ENCODE measurements at regions not wholly inside any gene's neighbourhood (a gene's known extent, or its start where the extent isn't known, plus 50 kb on each side); places are given as distances from the start of the nearest gene placed in this dataset.

GRCh38 chr13:65035302-65035701, 2194.8 kb downstream of the PCDH9 start:
- Histone ChIP-seq H3K27me3 (ENCODE audit: control insufficient read depth in 5 of 5, insufficient read depth in 4 of 5, low read length in 5 of 5) (no peaks in the 10 kb centered on the region), H3K27ac (ENCODE audit: low read depth, low read length) (no peak overlapping the region), H3K36me3 (ENCODE audit: control insufficient read depth in 5 of 5, insufficient read depth in 5 of 5, low read length in 5 of 5) (no peaks in the 10 kb centered on the region), H3K9me3 (ENCODE audit: control insufficient read depth in 5 of 5, low read length in 5 of 5) (peaks cover 0 to 13% (median 0%) of the 10 kb centered on the region in 5 donors), H3K4me1 (ENCODE audit: control insufficient read depth in 5 of 5, insufficient read depth in 5 of 5, low read length in 5 of 5) (no peaks in the 10 kb centered on the region), H3K4me3 (ENCODE audit: low read depth in 1 of 5, low read length in 5 of 5) (no peak overlapping the region), H3K9ac (ENCODE audit: low read length in 5 of 5) (no peak overlapping the region)

- H3K9me3 ChIP-seq (ENCODE audit: control insufficient read depth in 5 of 5, low read length in 5 of 5): peaks cover 0 to 13% (median 0%) of the 10 kb centered on the region in 5 donors
- no peak overlapping the region for H3K27ac ChIP-seq (ENCODE audit: low read depth, low read length)
- H3K36me3 ChIP-seq (ENCODE audit: control insufficient read depth in 5 of 5, insufficient read depth in 5 of 5, low read length in 5 of 5): no peaks in the 10 kb centered on the region
Measured at GRCh38 chr13:65034266-65034665, 2195.9 kb downstream of the PCDH9 start.

GRCh38 chr13:65032825-65033224, 2197.3 kb downstream of the PCDH9 start:
- no peaks in the 10 kb centered on the region for H3K4me1 ChIP-seq (ENCODE audit: control insufficient read depth in 5 of 5, insufficient read depth in 5 of 5, low read length in 5 of 5)
- no peaks in the 10 kb centered on the region for H3K36me3 ChIP-seq (ENCODE audit: control insufficient read depth in 5 of 5, insufficient read depth in 5 of 5, low read length in 5 of 5)
- H3K4me3 ChIP-seq (ENCODE audit: low read depth in 1 of 5, low read length in 5 of 5): no peak overlapping the region
- H3K9me3 ChIP-seq (ENCODE audit: control insufficient read depth in 5 of 5, low read length in 5 of 5): peaks cover 0 to 13% (median 0%) of the 10 kb centered on the region in 5 donors
- no peak overlapping the region for H3K27ac ChIP-seq (ENCODE audit: low read depth, low read length)
- H3K9ac ChIP-seq (ENCODE audit: low read length in 5 of 5): no peak overlapping the region
- no peaks in the 10 kb centered on the region for H3K27me3 ChIP-seq (ENCODE audit: control insufficient read depth in 5 of 5, insufficient read depth in 4 of 5, low read length in 5 of 5)

More at GRCh38 chr13:65034266-65034665, 2195.9 kb downstream of the PCDH9 start:
- no peak overlapping the region for H3K4me3 ChIP-seq (ENCODE audit: low read depth in 1 of 5, low read length in 5 of 5)
- H3K4me1 ChIP-seq (ENCODE audit: control insufficient read depth in 5 of 5, insufficient read depth in 5 of 5, low read length in 5 of 5): no peaks in the 10 kb centered on the region
- H3K9ac ChIP-seq (ENCODE audit: low read length in 5 of 5): no peak overlapping the region
- no peaks in the 10 kb centered on the region for H3K27me3 ChIP-seq (ENCODE audit: control insufficient read depth in 5 of 5, insufficient read depth in 4 of 5, low read length in 5 of 5)

- no peak overlapping the region for H3K27ac ChIP-seq (ENCODE audit: low read depth, low read length)
- no peaks in the 10 kb centered on the region for H3K27me3 ChIP-seq (ENCODE audit: control insufficient read depth in 5 of 5, insufficient read depth in 4 of 5, low read length in 5 of 5)
- H3K9me3 ChIP-seq (ENCODE audit: control insufficient read depth in 5 of 5, low read length in 5 of 5): peaks cover 0 to 11% (median 0%) of the 10 kb centered on the region in 5 donors
- no peaks in the 10 kb centered on the region for H3K36me3 ChIP-seq (ENCODE audit: control insufficient read depth in 5 of 5, insufficient read depth in 5 of 5, low read length in 5 of 5)
- no peak overlapping the region for H3K9ac ChIP-seq (ENCODE audit: low read length in 5 of 5)
- H3K4me3 ChIP-seq (ENCODE audit: low read depth in 1 of 5, low read length in 5 of 5): no peak overlapping the region
- no peaks in the 10 kb centered on the region for H3K4me1 ChIP-seq (ENCODE audit: control insufficient read depth in 5 of 5, insufficient read depth in 5 of 5, low read length in 5 of 5)
Measured at GRCh38 chr13:65028101-65028500, 2202.0 kb downstream of the PCDH9 start.

GRCh38 chr13:65026505-65026904, 2203.6 kb downstream of the PCDH9 start:
- Histone ChIP-seq H3K9me3 (ENCODE audit: control insufficient read depth in 5 of 5, low read length in 5 of 5) (peaks cover 0 to 6% (median 0%) of the 10 kb centered on the region in 5 donors), H3K9ac (ENCODE audit: low read length in 5 of 5) (no peak overlapping the region), H3K4me1 (ENCODE audit: control insufficient read depth in 5 of 5, insufficient read depth in 5 of 5, low read length in 5 of 5) (no peaks in the 10 kb centered on the region), H3K27ac (ENCODE audit: low read depth, low read length) (no peak overlapping the region), H3K27me3 (ENCODE audit: control insufficient read depth in 5 of 5, insufficient read depth in 4 of 5, low read length in 5 of 5) (no peaks in the 10 kb centered on the region), H3K36me3 (ENCODE audit: control insufficient read depth in 5 of 5, insufficient read depth in 5 of 5, low read length in 5 of 5) (no peaks in the 10 kb centered on the region), H3K4me3 (ENCODE audit: low read depth in 1 of 5, low read length in 5 of 5) (no peak overlapping the region)

- no peaks in the 10 kb centered on the region for H3K27me3 ChIP-seq (ENCODE audit: control insufficient read depth in 5 of 5, insufficient read depth in 4 of 5, low read length in 5 of 5)
- no peaks in the 10 kb centered on the region for H3K36me3 ChIP-seq (ENCODE audit: control insufficient read depth in 5 of 5, insufficient read depth in 5 of 5, low read length in 5 of 5)
- H3K27ac ChIP-seq (ENCODE audit: low read depth, low read length): no peak overlapping the region
- no peaks in the 10 kb centered on the region for H3K9me3 ChIP-seq (ENCODE audit: control insufficient read depth in 5 of 5, low read length in 5 of 5)
- H3K4me1 ChIP-seq (ENCODE audit: control insufficient read depth in 5 of 5, insufficient read depth in 5 of 5, low read length in 5 of 5): no peaks in the 10 kb centered on the region
- H3K9ac ChIP-seq (ENCODE audit: low read length in 5 of 5): no peak overlapping the region
- H3K4me3 ChIP-seq (ENCODE audit: low read depth in 1 of 5, low read length in 5 of 5): no peak overlapping the region
Measured at GRCh38 chr13:65011378-65011777, 2218.8 kb downstream of the PCDH9 start.

- no peaks in the 10 kb centered on the region for H3K36me3 ChIP-seq (ENCODE audit: control insufficient read depth in 5 of 5, insufficient read depth in 5 of 5, low read length in 5 of 5)
- H3K4me3 ChIP-seq (ENCODE audit: low read depth in 1 of 5, low read length in 5 of 5): no peak overlapping the region
- no peaks in the 10 kb centered on the region for H3K4me1 ChIP-seq (ENCODE audit: control insufficient read depth in 5 of 5, insufficient read depth in 5 of 5, low read length in 5 of 5)
- no peaks in the 10 kb centered on the region for H3K9me3 ChIP-seq (ENCODE audit: control insufficient read depth in 5 of 5, low read length in 5 of 5)
- no peak overlapping the region for H3K9ac ChIP-seq (ENCODE audit: low read length in 5 of 5)
- H3K27me3 ChIP-seq (ENCODE audit: control insufficient read depth in 5 of 5, insufficient read depth in 4 of 5, low read length in 5 of 5): no peaks in the 10 kb centered on the region
- H3K27ac ChIP-seq (ENCODE audit: low read depth, low read length): no peak overlapping the region
Measured at GRCh38 chr13:64997438-64997837, 2232.7 kb downstream of the PCDH9 start.

GRCh38 chr13:64993514-64994164, 2236.5 kb downstream of the PCDH9 start:
- Histone ChIP-seq H3K9ac (ENCODE audit: low read length in 5 of 5) (no peak overlapping the region), H3K4me1 (ENCODE audit: control insufficient read depth in 5 of 5, insufficient read depth in 5 of 5, low read length in 5 of 5) (no peaks in the 10 kb centered on the region), H3K27ac (ENCODE audit: low read depth, low read length) (no peak overlapping the region), H3K9me3 (ENCODE audit: control insufficient read depth in 5 of 5, low read length in 5 of 5) (no peaks in the 10 kb centered on the region), H3K27me3 (ENCODE audit: control insufficient read depth in 5 of 5, insufficient read depth in 4 of 5, low read length in 5 of 5) (no peaks in the 10 kb centered on the region), H3K4me3 (ENCODE audit: low read depth in 1 of 5, low read length in 5 of 5) (no peak overlapping the region), H3K36me3 (ENCODE audit: control insufficient read depth in 5 of 5, insufficient read depth in 5 of 5, low read length in 5 of 5) (no peaks in the 10 kb centered on the region)

GRCh38 chr13:64992314-64992713, 2237.8 kb downstream of the PCDH9 start:
- Histone ChIP-seq H3K4me1 (ENCODE audit: control insufficient read depth in 5 of 5, insufficient read depth in 5 of 5, low read length in 5 of 5) (no peaks in the 10 kb centered on the region), H3K27me3 (ENCODE audit: control insufficient read depth in 5 of 5, insufficient read depth in 4 of 5, low read length in 5 of 5) (no peaks in the 10 kb centered on the region), H3K9me3 (ENCODE audit: control insufficient read depth in 5 of 5, low read length in 5 of 5) (no peaks in the 10 kb centered on the region), H3K27ac (ENCODE audit: low read depth, low read length) (no peak overlapping the region), H3K36me3 (ENCODE audit: control insufficient read depth in 5 of 5, insufficient read depth in 5 of 5, low read length in 5 of 5) (no peaks in the 10 kb centered on the region), H3K9ac (ENCODE audit: low read length in 5 of 5) (no peak overlapping the region), H3K4me3 (ENCODE audit: low read depth in 1 of 5, low read length in 5 of 5) (no peak overlapping the region)

GRCh38 chr13:64985075-64985474, 2245.1 kb downstream of the PCDH9 start:
- Histone ChIP-seq H3K36me3 (ENCODE audit: control insufficient read depth in 5 of 5, insufficient read depth in 5 of 5, low read length in 5 of 5) (no peaks in the 10 kb centered on the region), H3K4me3 (ENCODE audit: low read depth in 1 of 5, low read length in 5 of 5) (no peak overlapping the region), H3K9ac (ENCODE audit: low read length in 5 of 5) (no peak overlapping the region), H3K27ac (ENCODE audit: low read depth, low read length) (no peak overlapping the region), H3K27me3 (ENCODE audit: control insufficient read depth in 5 of 5, insufficient read depth in 4 of 5, low read length in 5 of 5) (no peaks in the 10 kb centered on the region), H3K4me1 (ENCODE audit: control insufficient read depth in 5 of 5, insufficient read depth in 5 of 5, low read length in 5 of 5) (no peaks in the 10 kb centered on the region), H3K9me3 (ENCODE audit: control insufficient read depth in 5 of 5, low read length in 5 of 5) (peaks cover 0 to 7% (median 0%) of the 10 kb centered on the region in 5 donors)
